ENCODE measurements at regions not wholly inside any gene's neighbourhood (a gene's known extent, or its start where the extent isn't known, plus 50 kb on each side); places are given as distances from the start of the nearest gene placed in this dataset.
"Not testable (repeated sequence)": the region's sequence is repeated elsewhere in the genome, so short reads cannot be mapped to it uniquely, and the experiment has no call there.

GRCh38 chr9:113665756-113666155 lies 202.2 kb downstream of the RGS3 start:
- DNase-seq: no peak

GRCh38 chr9:113668061-113668460 lies 204.5 kb downstream of the RGS3 start:
- DNase-seq: no peak

GRCh38 chr9:113669522-113670115 lies 206.1 kb downstream of the RGS3 start:
- no peak for DNase-seq

GRCh38 chr9:113673726-113674125 lies 202.4 kb upstream of the ZNF618 start:
- DNase-seq: no peak

- no peak for DNase-seq
Observed at GRCh38 chr9:113674436-113674835, 201.7 kb upstream of the ZNF618 start.

GRCh38 chr9:113675475-113675941 lies 200.6 kb upstream of the ZNF618 start:
- no peak for DNase-seq

GRCh38 chr9:113677057-113677456 lies 199.1 kb upstream of the ZNF618 start:
- DNase-seq: no peak

- DNase-seq: no peak
Observed at GRCh38 chr9:113677569-113677968, 198.5 kb upstream of the ZNF618 start.

- no peak for DNase-seq
Observed at GRCh38 chr9:113678119-113678858, 197.8 kb upstream of the ZNF618 start.

GRCh38 chr9:113678859-113679256 lies 197.3 kb upstream of the ZNF618 start:
- no peak for DNase-seq

GRCh38 chr9:113682297-113682771 lies 193.8 kb upstream of the ZNF618 start:
- no peak for DNase-seq

GRCh38 chr9:113685636-113686035 lies 190.5 kb upstream of the ZNF618 start:
- not testable (repeated sequence) for DNase-seq

- no peak for DNase-seq
Observed at GRCh38 chr9:113687107-113687679, 188.9 kb upstream of the ZNF618 start.

GRCh38 chr9:113687680-113688371 lies 188.3 kb upstream of the ZNF618 start:
- DNase-seq: no peak

GRCh38 chr9:113690055-113690740 lies 185.9 kb upstream of the ZNF618 start:
- no peak for DNase-seq

GRCh38 chr9:113692256-113692655 lies 183.9 kb upstream of the ZNF618 start:
- no peak for DNase-seq

GRCh38 chr9:113694912-113695311 lies 181.2 kb upstream of the ZNF618 start:
- DNase-seq: no peak

- DNase-seq: no peak
Observed at GRCh38 chr9:113695440-113695851, 180.7 kb upstream of the ZNF618 start.

GRCh38 chr9:113695901-113696300 lies 180.2 kb upstream of the ZNF618 start:
- DNase-seq: no peak

GRCh38 chr9:113701774-113702755 lies 174.0 kb upstream of the ZNF618 start:
- DNase-seq: no peak

GRCh38 chr9:113705306-113705927 lies 170.7 kb upstream of the ZNF618 start:
- DNase-seq: no peak
